DND-41 (cell line): ENCODE measurements at regions not wholly inside any gene's neighbourhood (a gene's known extent, or its start where the extent isn't known, plus 50 kb on each side); places are given as distances from the start of the nearest gene placed in this dataset.
A peak's percentile ranks its signal among the peaks of the same experiment; 100 is the strongest.

Experiments used
- ATAC-seq: fragments of 200-7000 bp; cut with Tn5 transposase; 3 replicates; pipeline ENCODE4 v1.9.1; 2021; ENCODE audit warnings: low read depth; ENCODE audit not compliant: insufficient read depth
- DNase-seq: peaks from one replicate; pipeline ENCODE4 v3.0.0-alpha.2; 2020
- H2AFZ ChIP-seq: 2 replicates; pipeline ENCODE4 v1.6.0; 2012; ENCODE audit warnings: low read depth, low read length
- H3K27ac ChIP-seq: 2 replicates; pipeline ENCODE4 v1.5.1; 2012; ENCODE audit warnings: low read length, inconsistent platforms
- H3K27me3 ChIP-seq: fragments of 200-600 bp; sonication (generic); 2 replicates; pipeline ENCODE4 v1.6.0; 2012; ENCODE audit warnings: low read length, mild to moderate bottlenecking, inconsistent platforms; ENCODE audit not compliant: insufficient read depth, poor library complexity
- H3K36me3 ChIP-seq: 2 replicates; pipeline ENCODE4 v1.5.1; 2012; ENCODE audit warnings: low read length, inconsistent platforms; ENCODE audit not compliant: insufficient read depth
- H3K4me1 ChIP-seq: 2 replicates; pipeline ENCODE4 v1.5.1; 2012; ENCODE audit warnings: mild to moderate bottlenecking, low read length; ENCODE audit not compliant: insufficient read depth
- H3K4me2 ChIP-seq: 2 replicates; pipeline ENCODE4 v1.6.0; 2012; ENCODE audit warnings: mild to moderate bottlenecking, moderate library complexity, low read length, inconsistent platforms; ENCODE audit not compliant: insufficient read depth
- H3K4me3 ChIP-seq, 2 experiments: fragments of 200-600 bp in 1 of 2; shearing (Covaris generic) in 1 of 2; 2 replicates each; pipeline ENCODE4 v1.5.1; 2012 to 2016; ENCODE audit warnings: inconsistent platforms in 2 of 2, low read length in 2 of 2, mild to moderate bottlenecking in 2 of 2, low read depth in 1 of 2, moderate library complexity in 1 of 2
- H3K79me2 ChIP-seq: 2 replicates; pipeline ENCODE4 v1.6.0; 2012; ENCODE audit warnings: low read length, inconsistent platforms; ENCODE audit not compliant: insufficient read depth
- H3K9ac ChIP-seq: 2 replicates; pipeline ENCODE4 v1.6.0; 2012; ENCODE audit warnings: low read depth, mild to moderate bottlenecking, inconsistent platforms, low read length, moderate library complexity
- H3K9me3 ChIP-seq: 2 replicates; pipeline ENCODE4 v1.5.1; 2012; ENCODE audit warnings: low read length, moderate library complexity, mild to moderate bottlenecking, inconsistent platforms; ENCODE audit not compliant: insufficient read depth, severe bottlenecking
- H4K20me1 ChIP-seq: 2 replicates; pipeline ENCODE4 v1.6.0; 2012; ENCODE audit warnings: low read length; ENCODE audit not compliant: insufficient read depth
- EZH2 ChIP-seq: IDR thresholded peaks from 3 replicates; pipeline ENCODE4 v1.6.1; 2012; ENCODE audit warnings: borderline replicate concordance, low read depth, mild to moderate bottlenecking, moderate library complexity, low read length, inconsistent platforms; ENCODE audit not compliant: severe bottlenecking
- TF ChIP-seq, protein P1 (sequence below): IDR thresholded peaks from 2 replicates; pipeline ENCODE4 v1.5.1; 2012; ENCODE audit warnings: borderline replicate concordance, low read length, moderate library complexity, mild to moderate bottlenecking; ENCODE audit not compliant: poor library complexity, severe bottlenecking; ENCODE audit errors: extremely low read depth

- Histone ChIP-seq H4K20me1 (no peaks in the 10 kb centered on the region), H3K27ac (no peak overlapping the region), H3K79me2 (no peaks in the 10 kb centered on the region), H3K9ac (no peak overlapping the region), H2AFZ (no peak overlapping the region), H3K4me1 (peaks cover 5% of the 10 kb centered on the region; the same call in 1 of the 2 replicates), H3K4me3 (no peak overlapping the region), H3K4me2 (no peak overlapping the region), H3K9me3 (no peaks in the 10 kb centered on the region), H3K27me3 (peaks cover 7% of the 10 kb centered on the region), H3K36me3 (no peaks in the 10 kb centered on the region)
- no peak for ATAC-seq
- DNase-seq: no peak
- TF ChIP-seq EZH2: no peak
- TF ChIP-seq, protein P1, sequence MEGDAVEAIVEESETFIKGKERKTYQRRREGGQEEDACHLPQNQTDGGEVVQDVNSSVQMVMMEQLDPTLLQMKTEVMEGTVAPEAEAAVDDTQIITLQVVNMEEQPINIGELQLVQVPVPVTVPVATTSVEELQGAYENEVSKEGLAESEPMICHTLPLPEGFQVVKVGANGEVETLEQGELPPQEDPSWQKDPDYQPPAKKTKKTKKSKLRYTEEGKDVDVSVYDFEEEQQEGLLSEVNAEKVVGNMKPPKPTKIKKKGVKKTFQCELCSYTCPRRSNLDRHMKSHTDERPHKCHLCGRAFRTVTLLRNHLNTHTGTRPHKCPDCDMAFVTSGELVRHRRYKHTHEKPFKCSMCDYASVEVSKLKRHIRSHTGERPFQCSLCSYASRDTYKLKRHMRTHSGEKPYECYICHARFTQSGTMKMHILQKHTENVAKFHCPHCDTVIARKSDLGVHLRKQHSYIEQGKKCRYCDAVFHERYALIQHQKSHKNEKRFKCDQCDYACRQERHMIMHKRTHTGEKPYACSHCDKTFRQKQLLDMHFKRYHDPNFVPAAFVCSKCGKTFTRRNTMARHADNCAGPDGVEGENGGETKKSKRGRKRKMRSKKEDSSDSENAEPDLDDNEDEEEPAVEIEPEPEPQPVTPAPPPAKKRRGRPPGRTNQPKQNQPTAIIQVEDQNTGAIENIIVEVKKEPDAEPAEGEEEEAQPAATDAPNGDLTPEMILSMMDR: no peak
Measured at GRCh38 chr1:228989676-228989991, 254.4 kb downstream of the RHOU start.

DNA sequence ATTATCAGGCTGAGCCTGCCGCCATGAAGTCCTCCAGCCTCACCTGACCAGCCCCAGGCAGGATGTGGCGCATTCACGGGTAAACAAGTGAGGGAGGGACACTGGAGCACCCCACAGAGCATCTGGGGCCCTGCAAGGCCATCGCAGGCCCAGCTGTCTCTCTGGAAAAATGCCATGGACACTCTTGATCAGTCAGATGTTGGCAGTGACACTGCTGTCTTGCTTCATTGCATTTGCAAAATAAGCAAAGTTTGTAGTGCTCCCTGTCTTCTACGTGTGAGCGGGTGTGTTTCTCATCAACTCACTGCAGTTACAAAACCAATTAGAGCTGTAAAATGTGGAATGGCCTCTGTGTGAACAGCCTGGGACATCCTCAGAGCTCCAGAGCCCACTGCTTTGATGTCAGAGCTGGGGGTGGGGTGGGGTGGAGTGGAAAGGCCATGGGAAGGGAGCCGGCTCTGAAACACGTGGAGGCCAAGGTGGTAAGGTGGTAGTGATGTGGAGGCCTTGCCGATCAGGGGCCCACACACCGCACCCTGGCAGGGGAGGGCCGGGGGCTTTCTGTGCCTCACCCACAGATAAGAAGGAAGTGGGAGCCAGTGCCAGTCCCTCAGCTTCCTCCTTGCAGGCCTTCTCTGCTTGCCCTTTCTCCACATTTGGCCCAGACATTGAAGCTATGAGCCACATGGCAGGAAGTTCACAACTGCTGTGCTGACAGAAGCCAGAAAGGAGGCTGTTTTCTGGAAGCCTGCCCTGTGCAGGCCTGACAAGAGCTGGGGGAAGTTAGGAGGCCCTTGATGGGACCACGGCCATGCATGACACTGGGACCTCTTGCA, 254.9 kb downstream of the RHOU start:
- Histone ChIP-seq H3K9me3 (no peaks in the 10 kb centered on the region), H3K4me1 (peaks cover 5% of the 10 kb centered on the region; the same call in 1 of the 2 replicates), H3K9ac (no peak overlapping the region), H3K4me3 (no peak overlapping the region), H3K79me2 (no peaks in the 10 kb centered on the region), H4K20me1 (no peaks in the 10 kb centered on the region), H3K4me2 (no peak overlapping the region), H2AFZ (no peak overlapping the region), H3K27me3 (peaks cover 7% of the 10 kb centered on the region), H3K36me3 (no peaks in the 10 kb centered on the region), H3K27ac (no peak overlapping the region)
- ATAC-seq: peak; percentile 24; the same call in 1 of the 3 replicates
- DNase-seq: peak; percentile 14
- no peak for TF ChIP-seq EZH2
- TF ChIP-seq, protein P1: no peak

GRCh38 chr1:228990906-228991569, 255.8 kb downstream of the RHOU start:
- Histone ChIP-seq H3K4me3 (no peak overlapping the region), H3K79me2 (no peaks in the 10 kb centered on the region), H3K9ac (no peak overlapping the region), H3K4me2 (no peak overlapping the region), H4K20me1 (no peaks in the 10 kb centered on the region), H3K27me3 (peaks cover 12% of the 10 kb centered on the region), H3K36me3 (no peaks in the 10 kb centered on the region), H3K4me1 (peaks cover 5% of the 10 kb centered on the region; the same call in 1 of the 2 replicates), H3K27ac (no peak overlapping the region), H2AFZ (no peak overlapping the region), H3K9me3 (no peaks in the 10 kb centered on the region)
- DNase-seq (no peak), ATAC-seq (no peak)
- TF ChIP-seq EZH2: no peak
- TF ChIP-seq, protein P1: no peak
